GM03348 (cell line): ENCODE measurements at regions not wholly inside any gene's neighbourhood (a gene's known extent, or its start where the extent isn't known, plus 50 kb on each side); places are given as distances from the start of the nearest gene placed in this dataset.

Experiments used
- DNase-seq: peaks from one replicate; pipeline ENCODE4 v3.0.0; 2012; ENCODE audit warnings: low spot score

GRCh38 chr1:4324525-4324924, 329.9 kb upstream of the AJAP1 start:
- DNase-seq: no peak

GRCh38 chr1:4327142-4327541, 327.3 kb upstream of the AJAP1 start:
- DNase-seq: no peak

GRCh38 chr1:4328402-4329071, 325.9 kb upstream of the AJAP1 start:
- no peak for DNase-seq

- DNase-seq: no peak
Observed at GRCh38 chr1:4330805-4331766, 323.3 kb upstream of the AJAP1 start.

- DNase-seq: no peak
Observed at GRCh38 chr1:4331767-4332163, 322.6 kb upstream of the AJAP1 start.

- DNase-seq: no peak
Observed at GRCh38 chr1:4336507-4336906, 317.9 kb upstream of the AJAP1 start.

- DNase-seq: no peak
Observed at GRCh38 chr1:4341421-4341820, 313.0 kb upstream of the AJAP1 start.

GRCh38 chr1:4344065-4344732, 310.2 kb upstream of the AJAP1 start:
- no peak for DNase-seq

GRCh38 chr1:4345094-4345493, 309.3 kb upstream of the AJAP1 start:
- no peak for DNase-seq

GRCh38 chr1:4346131-4346530, 308.3 kb upstream of the AJAP1 start:
- DNase-seq: no peak

- DNase-seq: no peak
Observed at GRCh38 chr1:4351453-4351852, 303.0 kb upstream of the AJAP1 start.

- no peak for DNase-seq
Observed at GRCh38 chr1:4353090-4353856, 301.1 kb upstream of the AJAP1 start.

- no peak for DNase-seq
Observed at GRCh38 chr1:4355839-4356238, 298.6 kb upstream of the AJAP1 start.

GRCh38 chr1:4362314-4363044, 291.9 kb upstream of the AJAP1 start:
- DNase-seq: no peak

GRCh38 chr1:4366091-4366490, 288.3 kb upstream of the AJAP1 start:
- DNase-seq: no peak

- no peak for DNase-seq
Observed at GRCh38 chr1:4367230-4367777, 287.1 kb upstream of the AJAP1 start.

- DNase-seq: no peak
Observed at GRCh38 chr1:4369335-4369734, 285.1 kb upstream of the AJAP1 start.

GRCh38 chr1:4371849-4372248, 282.6 kb upstream of the AJAP1 start:
- DNase-seq: no peak

- no peak for DNase-seq
Observed at GRCh38 chr1:4375812-4376211, 278.6 kb upstream of the AJAP1 start.

- no peak for DNase-seq
Observed at GRCh38 chr1:4379451-4380175, 274.8 kb upstream of the AJAP1 start.
